ENCODE measurements at regions not wholly inside any gene's neighbourhood (a gene's known extent, or its start where the extent isn't known, plus 50 kb on each side); places are given as distances from the start of the nearest gene placed in this dataset.

GRCh38 chr15:61726166-61726565 lies 334.1 kb downstream of the VPS13C start:
- TF ChIP-seq POLR2AphosphoS5 (IDR thresholded peaks at IDR 0.05) (no peak), CTCF (IDR thresholded peaks at IDR 0.05) (no peak)
